Endothelial cell of umbilical vein (primary cell): ENCODE measurements at regions not wholly inside any gene's neighbourhood (a gene's known extent, or its start where the extent isn't known, plus 50 kb on each side); places are given as distances from the start of the nearest gene placed in this dataset.

ENCODE experiments used
- BruUV-seq: library from RNA; stranded (reverse); fragments of 400-500 nt; replicated peaks from 2 replicates; lab custom pipeline; 2021; lab: Mats Ljungman, UMichigan
- CTCF ChIA-PET: fragments of 300-600, 350-600 bp; sonication (Branson Sonifier 250); formaldehyde crosslinking; loops from one replicate; lab custom pipeline; 2021; ENCODE audit warnings: antibody characterized with exemption, inconsistent platforms; lab: Charles Lee
- POLR2A ChIA-PET: fragments of 300-600, 350-600 bp; sonication (Branson Sonifier 250); formaldehyde crosslinking; loops from one replicate; lab custom pipeline; 2021; ENCODE audit warnings: antibody characterized with exemption, inconsistent platforms; lab: Charles Lee
- DNase-seq: peaks from one replicate; pipeline ENCODE4 v3.0.0-alpha.2; 2011; ENCODE audit warnings: low read depth, low spot score
- FAIRE-seq: peaks from 2 replicates; lab custom pipeline; 2011; peaks lifted over from hg19 to GRCh38; lab: Jason Lieb, UNC
- H2AFZ ChIP-seq: 2 replicates; pipeline ENCODE4 v1.6.0; 2012; ENCODE audit warnings: low read depth, low read length, control low read depth, inconsistent platforms
- H3K27ac ChIP-seq: 2 replicates; pipeline ENCODE4 v1.5.1; 2011; ENCODE audit warnings: low read depth, mild to moderate bottlenecking, control low read depth, low read length, moderate library complexity; ENCODE audit not compliant: insufficient read depth
- H3K27me3 ChIP-seq, 2 experiments: 2 replicates each; pipeline versions ENCODE4 v1.6.0 to v1.6.1; 2011; ENCODE audit warnings: low read length in 2 of 2, mixed read lengths in 1 of 2; ENCODE audit not compliant: control insufficient read depth in 2 of 2, insufficient read depth in 2 of 2
- H3K36me3 ChIP-seq, 2 experiments: 2 replicates in 1 of 2; 3 replicates in 1 of 2; pipeline ENCODE4 v1.5.1; 2011; ENCODE audit warnings: low read length in 2 of 2, mild to moderate bottlenecking in 1 of 2, moderate library complexity in 1 of 2; ENCODE audit not compliant: control insufficient read depth in 2 of 2, insufficient read depth in 2 of 2; ENCODE audit errors: extremely low read depth in 1 of 2
- H3K4me1 ChIP-seq: 3 replicates; pipeline ENCODE4 v1.5.1; 2011; ENCODE audit warnings: mild to moderate bottlenecking, low read length; ENCODE audit not compliant: control insufficient read depth, insufficient read depth; ENCODE audit errors: extremely low read depth
- H3K4me2 ChIP-seq: 2 replicates; pipeline ENCODE4 v1.6.1; 2011; ENCODE audit warnings: low read length, control low read depth, mixed read lengths; ENCODE audit not compliant: insufficient read depth
- H3K4me3 ChIP-seq, 3 experiments: fragments of 200-600 bp in 1 of 3; sonication (generic), shearing (Covaris generic) in 1 of 3; replicated peaks in 1 of 3; 2 replicates each; pipeline ENCODE4 v1.5.1; 2011 to 2016; ENCODE audit warnings: control low read depth in 3 of 3, low read length in 3 of 3, mild to moderate bottlenecking in 2 of 3, inconsistent platforms in 1 of 3, low read depth in 1 of 3, moderate library complexity in 1 of 3; ENCODE audit not compliant: insufficient read depth in 1 of 3
- H3K79me2 ChIP-seq: 2 replicates; pipeline ENCODE4 v1.6.0; 2012; ENCODE audit warnings: low read length, inconsistent platforms; ENCODE audit not compliant: control insufficient read depth, insufficient read depth
- H3K9ac ChIP-seq: replicated peaks from 2 replicates; pipeline ENCODE3; 2011; ENCODE audit warnings: low read length, control low read depth; ENCODE audit not compliant: insufficient read depth; ENCODE audit errors: extremely low read depth
- H3K9me1 ChIP-seq: replicated peaks from 3 replicates; pipeline ENCODE4 v1.6.0; 2011; ENCODE audit warnings: mild to moderate bottlenecking, low read length; ENCODE audit not compliant: control insufficient read depth, insufficient read depth; ENCODE audit errors: extremely low read depth
- H3K9me3 ChIP-seq: replicated peaks from 2 replicates; pipeline ENCODE4 v1.5.1; 2012; ENCODE audit warnings: low read length, inconsistent platforms; ENCODE audit not compliant: control insufficient read depth, insufficient read depth
- H4K20me1 ChIP-seq: replicated peaks from 2 replicates; pipeline ENCODE3; 2011; ENCODE audit warnings: mild to moderate bottlenecking, low read length; ENCODE audit not compliant: control insufficient read depth, insufficient read depth; ENCODE audit errors: extremely low read depth
- EZH2 ChIP-seq: IDR thresholded peaks from 2 replicates; pipeline ENCODE4 v1.6.1; 2012; ENCODE audit warnings: borderline replicate concordance, low read depth, mild to moderate bottlenecking, moderate library complexity, low read length, inconsistent platforms; ENCODE audit not compliant: severe bottlenecking
- FOS ChIP-seq: IDR thresholded peaks from 2 replicates; pipeline ENCODE4 v1.6.1; 2011; ENCODE audit warnings: mild to moderate bottlenecking, low read length, moderate library complexity, borderline replicate concordance; ENCODE audit not compliant: insufficient read depth
- GATA2 ChIP-seq: IDR thresholded peaks from 2 replicates; pipeline ENCODE4 v1.7.0; 2011; ENCODE audit warnings: low read depth, mild to moderate bottlenecking, moderate library complexity, mixed read lengths, low read length; ENCODE audit not compliant: insufficient read length, insufficient read depth
- JUN ChIP-seq: IDR thresholded peaks from 2 replicates; pipeline ENCODE4 v1.6.1; 2011; ENCODE audit warnings: borderline replicate concordance, low read depth; ENCODE audit not compliant: insufficient read length, insufficient read depth
- MYC ChIP-seq: IDR thresholded peaks from one replicate; pipeline ENCODE4 v1.6.1; 2011; ENCODE audit warnings: mild to moderate bottlenecking, low read depth, low read length
- POLR2A ChIP-seq: IDR thresholded peaks from 2 replicates; pipeline ENCODE4 v1.6.1; 2012; ENCODE audit warnings: low read depth, mild to moderate bottlenecking, control low read depth, low read length
- POLR2AphosphoS5 ChIP-seq: IDR thresholded peaks from 2 replicates; pipeline ENCODE4 v1.6.1; 2012; ENCODE audit warnings: low read depth, mild to moderate bottlenecking, control low read depth, low read length, moderate library complexity; ENCODE audit not compliant: insufficient read depth
- dilution Hi-C: fragments of 300-500 bp; cut with MboI; formaldehyde crosslinking; loops from one replicate; pipeline ENCODE4 v1.15.0; 2019; ENCODE audit warnings: low sequenced_read_pairs; ENCODE audit not compliant: extremely low pct_ligation_motif_present
- intact Hi-C: fragments of 100-400 bp; cut with micrococcal nuclease; formaldehyde crosslinking; loops from one replicate; pipeline ENCODE4 v1.10.0; 2022
- TF ChIP-seq, protein P1 (sequence below), 2 donors: IDR thresholded peaks; 1 replicate in 1 of 2; 2 replicates in 1 of 2; pipeline ENCODE4 v1.5.1; 2011; ENCODE audit warnings: low read length in 2 of 2, mild to moderate bottlenecking in 2 of 2, moderate library complexity in 2 of 2, control low read depth in 1 of 2, inconsistent platforms in 1 of 2, low read depth in 1 of 2; ENCODE audit not compliant: insufficient read depth in 1 of 2; ENCODE audit errors: extremely low read depth in 1 of 2
- TF ChIP-seq, protein P2 (sequence below): IDR thresholded peaks from 2 replicates; pipeline ENCODE4 v1.6.1; 2011; ENCODE audit not compliant: insufficient read depth, insufficient read length

DNA sequence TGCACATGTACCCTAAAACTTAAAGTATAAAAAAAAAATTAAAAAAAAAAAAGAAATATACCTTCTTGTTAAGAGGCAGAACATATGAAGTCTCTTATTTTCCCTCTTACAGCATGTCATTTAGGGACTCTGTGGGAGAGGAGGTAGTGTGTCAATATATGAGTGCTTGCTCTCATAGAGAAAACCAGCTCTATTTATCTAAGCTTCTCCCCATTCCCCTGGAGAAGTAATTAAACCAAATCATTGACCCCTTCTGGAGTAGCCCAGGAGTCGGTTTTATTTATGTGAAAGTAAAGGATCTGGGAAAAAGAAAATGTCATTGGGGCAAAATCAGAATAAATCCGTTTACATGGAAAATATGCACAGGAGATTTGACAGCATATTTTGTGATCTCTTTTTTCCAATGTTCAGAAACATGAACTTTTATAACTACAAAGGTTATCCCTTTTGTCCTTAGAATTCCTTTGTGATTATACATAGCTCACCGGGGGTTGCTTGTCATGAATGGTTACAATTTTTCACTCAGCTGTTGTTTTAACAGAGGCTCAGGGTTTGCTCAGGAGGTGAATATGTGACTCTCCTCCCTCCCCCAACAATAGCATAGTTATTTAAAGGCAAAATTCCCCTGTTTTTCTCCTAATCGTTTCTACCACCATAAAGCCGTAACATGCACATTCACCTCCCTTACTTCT, 114.5 kb upstream of the C1orf21 start:
- BruUV-seq = no TSS peak
- DNase-seq (peak; percentile 55), FAIRE-seq (no peak)
- H3K4me2 ChIP-seq = peak overlapping the region; percentile 28
- no peaks in the 10 kb centered on the region for H3K9me1 ChIP-seq
- dilution Hi-C loops (no loop called here), intact Hi-C loops (no loop called here)
- H3K36me3 ChIP-seq = no peaks in the 10 kb centered on the region
- no peak overlapping the region for H3K27ac ChIP-seq
- H3K27me3 ChIP-seq = no peaks in the 10 kb centered on the region
- H3K4me1 ChIP-seq = peaks cover 7% of the 10 kb centered on the region
- no peaks in the 10 kb centered on the region for H3K79me2 ChIP-seq
- ChIA-PET POLR2A (no interaction called here), CTCF (no interaction called here)
- H3K9me3 ChIP-seq = no peaks in the 10 kb centered on the region
- no peak for TF ChIP-seq EZH2
- no peaks in the 10 kb centered on the region for H4K20me1 ChIP-seq
- no peak overlapping the region for H3K4me3 ChIP-seq
- no peak overlapping the region for H3K9ac ChIP-seq
- H2AFZ ChIP-seq = no peak overlapping the region

DNA sequence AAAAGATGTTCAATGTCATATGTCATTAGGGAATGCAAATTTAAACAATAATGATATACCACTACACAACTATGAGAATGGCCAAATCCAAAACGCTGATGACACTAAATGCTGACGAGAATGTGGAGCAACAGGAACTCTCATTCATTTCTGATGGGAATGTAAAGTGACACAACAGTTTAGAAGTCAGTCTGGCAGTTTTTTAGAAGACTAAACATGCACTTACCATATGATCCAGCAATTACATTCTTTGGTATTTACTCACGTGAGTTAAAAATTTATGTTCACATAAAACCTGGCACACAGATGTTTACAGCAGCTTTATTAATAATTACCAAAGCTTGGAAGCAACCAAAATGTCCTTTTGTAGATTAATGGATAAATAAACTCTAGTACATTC, 110.4 kb upstream of the C1orf21 start:
- no peak for FAIRE-seq
- dilution Hi-C loops (no loop called here), intact Hi-C loops (no loop called here)
- H3K36me3 ChIP-seq = no peaks in the 10 kb centered on the region
- H3K4me1 ChIP-seq = peaks cover 7% of the 10 kb centered on the region
- no peak overlapping the region for H3K9ac ChIP-seq
- no peak overlapping the region for H3K27ac ChIP-seq
- TF ChIP-seq POLR2AphosphoS5 = no peak
- TF ChIP-seq, protein P1, sequence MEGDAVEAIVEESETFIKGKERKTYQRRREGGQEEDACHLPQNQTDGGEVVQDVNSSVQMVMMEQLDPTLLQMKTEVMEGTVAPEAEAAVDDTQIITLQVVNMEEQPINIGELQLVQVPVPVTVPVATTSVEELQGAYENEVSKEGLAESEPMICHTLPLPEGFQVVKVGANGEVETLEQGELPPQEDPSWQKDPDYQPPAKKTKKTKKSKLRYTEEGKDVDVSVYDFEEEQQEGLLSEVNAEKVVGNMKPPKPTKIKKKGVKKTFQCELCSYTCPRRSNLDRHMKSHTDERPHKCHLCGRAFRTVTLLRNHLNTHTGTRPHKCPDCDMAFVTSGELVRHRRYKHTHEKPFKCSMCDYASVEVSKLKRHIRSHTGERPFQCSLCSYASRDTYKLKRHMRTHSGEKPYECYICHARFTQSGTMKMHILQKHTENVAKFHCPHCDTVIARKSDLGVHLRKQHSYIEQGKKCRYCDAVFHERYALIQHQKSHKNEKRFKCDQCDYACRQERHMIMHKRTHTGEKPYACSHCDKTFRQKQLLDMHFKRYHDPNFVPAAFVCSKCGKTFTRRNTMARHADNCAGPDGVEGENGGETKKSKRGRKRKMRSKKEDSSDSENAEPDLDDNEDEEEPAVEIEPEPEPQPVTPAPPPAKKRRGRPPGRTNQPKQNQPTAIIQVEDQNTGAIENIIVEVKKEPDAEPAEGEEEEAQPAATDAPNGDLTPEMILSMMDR (IDR thresholded peaks at IDR 0.05; ENCODE audit: extremely low read depth in 1 of 2, insufficient read depth in 1 of 2, low read depth in 1 of 2, low read length in 2 of 2) = no peak
- TF ChIP-seq, protein P2, sequence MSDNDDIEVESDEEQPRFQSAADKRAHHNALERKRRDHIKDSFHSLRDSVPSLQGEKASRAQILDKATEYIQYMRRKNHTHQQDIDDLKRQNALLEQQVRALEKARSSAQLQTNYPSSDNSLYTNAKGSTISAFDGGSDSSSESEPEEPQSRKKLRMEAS = no peak
- no peak for TF ChIP-seq POLR2A
- no peak for TF ChIP-seq MYC
- TF ChIP-seq JUN = no peak
- TF ChIP-seq FOS = no peak
- TF ChIP-seq GATA2 = no peak
- TF ChIP-seq EZH2 = no peak
- H2AFZ ChIP-seq = no peak overlapping the region
- H3K9me3 ChIP-seq = no peaks in the 10 kb centered on the region
- CTCF ChIA-PET = no interaction called here
- H3K79me2 ChIP-seq = no peaks in the 10 kb centered on the region
- no peak overlapping the region for H3K4me3 ChIP-seq
- no peaks in the 10 kb centered on the region for H3K9me1 ChIP-seq
- no TSS peak for BruUV-seq
- no peaks in the 10 kb centered on the region for H4K20me1 ChIP-seq
- no peak for DNase-seq
- H3K27me3 ChIP-seq = no peaks in the 10 kb centered on the region
- POLR2A ChIA-PET = no interaction called here
- no peak overlapping the region for H3K4me2 ChIP-seq
